ENCODE measurements at regions not wholly inside any gene's neighbourhood (a gene's known extent, or its start where the extent isn't known, plus 50 kb on each side); places are given as distances from the start of the nearest gene placed in this dataset.
A peak's percentile ranks its signal among the peaks of the same experiment; 100 is the strongest.

- Mint-ChIP-seq H3K4me1 (peaks cover 36% of the 10 kb centered on the region), H3K9me3 (no peaks in the 10 kb centered on the region), H3K4me3 (peak overlapping the region; percentile 80), H3K36me3 (no peaks in the 10 kb centered on the region), H3K27me3 (ENCODE audit: insufficient read depth, low read depth) (peaks cover 15% of the 10 kb centered on the region), H3K27ac (peak overlapping the region; percentile 88)
- Histone ChIP-seq H3K36me3 (no peaks in the 10 kb centered on the region), H4K20me1 (ENCODE audit: low read depth) (no peaks in the 10 kb centered on the region), H3K79me2 (ENCODE audit: low read depth) (no peaks in the 10 kb centered on the region), H3F3A (ENCODE audit: low read depth) (no peaks in the 10 kb centered on the region), H3K27ac (no peak overlapping the region), H3K4me3 (no peak overlapping the region), H3K9me3 (ENCODE audit: low read depth) (no peaks in the 10 kb centered on the region), H3K9ac (no peak overlapping the region), H3K4me2 (peak overlapping the region; percentile 65), H3K4me1 (peaks cover 13% of the 10 kb centered on the region), H2AFZ (replicated peaks) (peak overlapping the region; percentile 65), H3K27me3 (peaks cover 10% of the 10 kb centered on the region)
- TF ChIP-seq EZH2 (IDR thresholded peaks at IDR 0.05) = no peak
- TF ChIP-seq CTCF (IDR thresholded peaks at IDR 0.05) = no peak
- no peak for TF ChIP-seq EZH2phosphoT487 (IDR thresholded peaks at IDR 0.05)
- no peak for DNase-seq (ENCODE audit: low spot score)
Measured at GRCh38 chr3:194768586-194768985, 82.9 kb downstream of the FAM43A start.

GRCh38 chr3:194769020-194769643, 83.4 kb downstream of the FAM43A start:
- Histone ChIP-seq H3F3A (ENCODE audit: low read depth) (no peaks in the 10 kb centered on the region), H3K79me2 (ENCODE audit: low read depth) (no peaks in the 10 kb centered on the region), H3K27me3 (peaks cover 10% of the 10 kb centered on the region), H3K9ac (no peak overlapping the region), H3K27ac (no peak overlapping the region), H3K9me3 (ENCODE audit: low read depth) (no peaks in the 10 kb centered on the region), H3K4me3 (peak overlapping the region; percentile 42), H3K4me2 (peak overlapping the region; percentile 75), H3K4me1 (peaks cover 13% of the 10 kb centered on the region), H3K36me3 (no peaks in the 10 kb centered on the region), H2AFZ (replicated peaks) (peak overlapping the region; percentile 86), H4K20me1 (ENCODE audit: low read depth) (no peaks in the 10 kb centered on the region)
- no peak for TF ChIP-seq CTCF (IDR thresholded peaks at IDR 0.05)
- no peak for TF ChIP-seq EZH2 (IDR thresholded peaks at IDR 0.05)
- TF ChIP-seq EZH2phosphoT487 (IDR thresholded peaks at IDR 0.05) = no peak
- peak; percentile 97 for DNase-seq (ENCODE audit: low spot score)
- Mint-ChIP-seq H3K36me3 (no peaks in the 10 kb centered on the region), H3K27me3 (ENCODE audit: insufficient read depth, low read depth) (peaks cover 18% of the 10 kb centered on the region), H3K27ac (peak overlapping the region; percentile 88), H3K4me3 (peak overlapping the region; percentile 80), H3K9me3 (no peaks in the 10 kb centered on the region), H3K4me1 (peaks cover 36% of the 10 kb centered on the region)

DNA sequence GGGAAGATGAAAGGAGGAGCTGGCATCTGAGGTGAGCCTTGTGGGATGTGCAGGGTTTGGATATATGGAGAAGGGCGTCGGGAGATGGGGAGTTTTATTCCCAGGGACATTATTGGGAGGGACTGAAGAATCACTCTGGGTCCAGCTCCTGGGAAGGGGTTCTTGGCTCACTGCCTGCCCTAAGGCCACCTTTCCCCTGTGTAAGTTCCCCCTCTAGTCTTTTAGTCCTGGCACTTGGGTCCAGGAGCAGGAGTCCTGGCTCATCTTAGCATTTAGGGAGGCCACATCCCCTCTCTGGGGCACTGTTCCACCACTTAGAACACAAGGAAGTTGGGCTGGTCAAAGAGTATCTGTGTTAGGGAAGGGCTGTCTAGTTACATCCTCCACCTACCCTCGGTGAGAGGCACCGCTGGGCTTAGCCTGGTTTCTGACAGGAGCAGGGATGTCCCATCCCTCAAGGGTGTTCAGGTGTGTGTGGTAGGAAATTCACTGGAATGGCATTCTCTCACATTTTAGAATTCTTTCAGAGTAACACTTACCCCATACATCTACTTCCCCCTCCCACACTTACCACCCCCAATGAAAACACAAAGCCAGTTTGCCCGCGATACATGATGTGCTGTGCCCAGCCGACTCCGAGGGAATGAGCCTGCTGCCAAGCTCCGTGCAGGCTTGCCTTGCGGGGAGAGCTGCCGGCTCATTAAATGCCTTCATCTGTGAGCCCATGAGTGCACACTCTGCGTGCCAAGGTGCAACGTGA, 86.7 kb downstream of the FAM43A start:
- no peak for DNase-seq (ENCODE audit: low spot score)
- H3K4me3 ChIP-seq = no peak overlapping the region
- H3K4me1 Mint-ChIP-seq = peaks cover 27% of the 10 kb centered on the region

More for the DNA sequence above, 86.7 kb downstream of the FAM43A start:
- H3K27me3 ChIP-seq = peaks cover 10% of the 10 kb centered on the region
- H3K27ac ChIP-seq = no peak overlapping the region
- Mint-ChIP-seq H3K27me3 (ENCODE audit: insufficient read depth, low read depth) (peaks cover 25% of the 10 kb centered on the region), H3K4me3 (no peak overlapping the region), H3K27ac (no peak overlapping the region), H3K9me3 (peaks cover under 1% of the 10 kb centered on the region), H3K36me3 (no peaks in the 10 kb centered on the region)
- peaks cover 17% of the 10 kb centered on the region for H3K4me1 ChIP-seq
- no peak overlapping the region for H3K4me2 ChIP-seq
- H3K79me2 ChIP-seq (ENCODE audit: low read depth) = no peaks in the 10 kb centered on the region
- H3K36me3 ChIP-seq = no peaks in the 10 kb centered on the region
- no peaks in the 10 kb centered on the region for H3K9me3 ChIP-seq (ENCODE audit: low read depth)
- no peak overlapping the region for H3K9ac ChIP-seq
- TF ChIP-seq EZH2 (IDR thresholded peaks at IDR 0.05) = no peak
- no peak for TF ChIP-seq EZH2phosphoT487 (IDR thresholded peaks at IDR 0.05)
- no peak for TF ChIP-seq CTCF (IDR thresholded peaks at IDR 0.05)
- no peaks in the 10 kb centered on the region for H3F3A ChIP-seq (ENCODE audit: low read depth)
- H2AFZ ChIP-seq (replicated peaks) = no peak overlapping the region
- H4K20me1 ChIP-seq (ENCODE audit: low read depth) = no peaks in the 10 kb centered on the region
